ENCODE measurements at regions not wholly inside any gene's neighbourhood (a gene's known extent, or its start where the extent isn't known, plus 50 kb on each side); places are given as distances from the start of the nearest gene placed in this dataset.

DNA sequence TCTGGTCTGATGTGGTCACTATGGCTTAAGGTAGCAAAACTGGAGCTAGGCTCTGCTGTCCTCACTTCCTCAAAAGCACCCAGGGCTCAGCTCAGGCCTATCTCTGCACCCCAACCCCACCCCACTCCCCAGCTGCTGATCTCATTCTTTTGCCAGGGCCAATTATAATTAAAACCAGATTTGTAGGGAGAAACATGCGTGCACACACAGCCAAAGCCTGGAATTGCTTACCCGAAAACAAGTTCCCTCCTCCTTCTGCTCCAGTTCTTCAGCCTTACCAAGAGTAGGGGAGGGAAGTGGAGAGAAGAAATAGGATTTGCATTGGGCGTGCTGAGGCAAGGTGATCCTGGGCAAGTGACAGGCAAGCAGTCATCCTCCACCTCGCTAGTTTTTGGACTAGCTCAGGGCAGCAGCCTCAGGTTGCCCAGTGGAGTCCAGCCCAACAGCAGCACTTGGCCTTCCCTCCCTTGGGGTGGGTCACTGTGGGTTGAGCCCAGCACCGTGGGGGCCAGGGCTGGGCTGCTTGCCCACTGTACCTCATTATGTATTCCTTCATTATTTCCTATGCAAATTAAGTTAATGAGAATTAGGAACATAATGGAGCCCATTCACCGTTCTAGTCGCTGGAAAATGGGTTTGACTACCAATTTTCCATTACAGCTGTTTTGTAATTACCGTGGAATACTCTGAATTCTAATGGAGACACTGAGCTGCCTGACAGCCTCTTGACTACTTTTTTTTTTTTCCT is 199.1 kb upstream of the CELF4 start:
- H3K27ac Mint-ChIP-seq = no peak overlapping the region
- peaks cover 3% of the 10 kb centered on the region for H3K9me3 Mint-ChIP-seq
- DNase-seq (ENCODE audit: low spot score) = no peak
- no peaks in the 10 kb centered on the region for H3K4me1 Mint-ChIP-seq (ENCODE audit: low read depth)
- intact Hi-C loops (cut with micrococcal nuclease) = no loop called here
- H3K27me3 Mint-ChIP-seq (ENCODE audit: insufficient read depth) = no peaks in the 10 kb centered on the region
- no peak overlapping the region for H3K4me3 Mint-ChIP-seq
- H3K36me3 Mint-ChIP-seq (ENCODE audit: low read depth) = no peaks in the 10 kb centered on the region

DNA sequence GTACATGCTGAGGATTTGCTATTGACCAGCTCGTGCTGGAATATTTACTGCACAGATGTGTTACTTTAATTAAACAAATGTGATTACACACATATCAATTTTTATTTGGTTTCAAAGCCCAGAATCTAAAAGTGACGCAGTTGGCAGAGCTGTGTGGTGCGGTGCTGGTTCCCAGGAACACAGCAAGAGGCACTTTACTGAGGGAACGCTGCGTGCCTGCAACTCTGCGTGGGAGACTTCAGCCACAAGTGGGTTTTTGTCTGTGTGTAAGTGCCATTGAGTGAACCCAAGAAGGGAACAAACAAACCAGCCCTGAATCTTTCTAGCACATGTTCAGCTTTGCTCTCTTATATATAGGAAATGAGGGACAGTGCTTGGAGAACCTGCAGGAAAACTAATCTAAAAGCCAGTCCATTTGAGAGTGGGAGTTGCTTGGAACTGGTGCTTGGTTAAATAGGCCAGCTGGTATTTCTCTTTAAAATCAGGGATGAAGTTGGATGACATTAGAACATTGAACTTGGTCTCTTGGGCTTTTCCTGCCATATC is 196.6 kb upstream of the CELF4 start:
- H3K4me3 Mint-ChIP-seq = no peak overlapping the region
- H3K9me3 Mint-ChIP-seq = peaks cover 3% of the 10 kb centered on the region
- no peak overlapping the region for H3K27ac Mint-ChIP-seq
- H3K4me1 Mint-ChIP-seq (ENCODE audit: low read depth) = no peaks in the 10 kb centered on the region
- intact Hi-C loops (cut with micrococcal nuclease) = no loop called here
- no peak for DNase-seq (ENCODE audit: low spot score)
- H3K36me3 Mint-ChIP-seq (ENCODE audit: low read depth) = no peaks in the 10 kb centered on the region
- no peaks in the 10 kb centered on the region for H3K27me3 Mint-ChIP-seq (ENCODE audit: insufficient read depth)

DNA sequence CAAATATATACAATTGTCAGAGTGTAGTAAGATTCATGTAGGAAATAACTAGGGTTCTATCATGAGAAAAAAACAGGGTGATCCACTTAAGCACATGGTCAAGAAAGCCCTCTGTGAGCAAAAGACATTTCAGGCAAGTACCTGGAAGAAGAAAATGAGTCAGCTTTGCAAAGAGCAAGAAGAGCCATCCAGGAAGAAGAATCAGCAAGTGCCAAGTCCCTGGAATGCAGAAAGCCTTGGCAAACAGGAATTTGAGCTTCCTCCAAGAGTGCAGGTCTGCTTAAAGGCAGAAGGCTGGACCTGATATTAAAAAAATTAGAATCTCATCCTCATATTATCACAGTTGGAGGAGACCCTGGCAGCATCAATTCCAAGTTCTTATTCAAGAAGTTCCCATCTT is 188.5 kb upstream of the CELF4 start:
- H3K4me3 Mint-ChIP-seq = no peak overlapping the region
- H3K27me3 Mint-ChIP-seq (ENCODE audit: insufficient read depth) = no peaks in the 10 kb centered on the region
- intact Hi-C loops (cut with micrococcal nuclease) = no loop called here
- no peaks in the 10 kb centered on the region for H3K9me3 Mint-ChIP-seq
- DNase-seq (ENCODE audit: low spot score) = no peak
- no peaks in the 10 kb centered on the region for H3K36me3 Mint-ChIP-seq (ENCODE audit: low read depth)
- H3K27ac Mint-ChIP-seq = no peak overlapping the region
- H3K4me1 Mint-ChIP-seq (ENCODE audit: low read depth) = no peaks in the 10 kb centered on the region

DNA sequence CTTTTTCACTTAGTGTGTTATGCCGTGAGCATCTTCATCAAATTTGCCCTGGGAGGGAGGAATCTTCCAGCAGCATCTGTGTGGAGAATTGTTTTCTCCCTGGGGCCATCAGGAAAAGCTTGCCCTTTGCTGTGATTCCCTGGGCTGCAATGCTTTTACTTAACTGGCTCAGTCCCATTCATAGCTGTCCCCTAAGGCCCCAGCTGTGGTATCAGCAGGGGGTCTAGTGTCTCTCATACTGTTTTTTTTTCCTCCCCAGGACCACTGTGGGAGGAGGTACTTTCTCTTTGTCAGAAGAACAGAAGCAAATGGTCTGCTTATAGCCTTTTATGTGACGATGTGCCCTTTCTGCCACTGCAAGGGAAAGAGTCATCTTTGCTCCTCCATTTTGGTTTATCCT is 176.8 kb upstream of the CELF4 start:
- Mint-ChIP-seq H3K36me3 (ENCODE audit: low read depth) (no peaks in the 10 kb centered on the region), H3K9me3 (no peaks in the 10 kb centered on the region), H3K27me3 (ENCODE audit: insufficient read depth) (no peaks in the 10 kb centered on the region), H3K4me1 (ENCODE audit: low read depth) (no peaks in the 10 kb centered on the region), H3K4me3 (no peak overlapping the region), H3K27ac (no peak overlapping the region)
- intact Hi-C loops (cut with micrococcal nuclease) = no loop called here
- DNase-seq (ENCODE audit: low spot score) = no peak

- H3K9me3 Mint-ChIP-seq = no peaks in the 10 kb centered on the region
- intact Hi-C loops (cut with micrococcal nuclease) = no loop called here
Measured at GRCh38 chr18:37741032-37741623, 175.5 kb upstream of the CELF4 start.

GRCh38 chr18:37734406-37734805 is 168.8 kb upstream of the CELF4 start:
- no peak for DNase-seq (ENCODE audit: low spot score)
- H3K9me3 Mint-ChIP-seq = no peaks in the 10 kb centered on the region
- H3K36me3 Mint-ChIP-seq (ENCODE audit: low read depth) = no peaks in the 10 kb centered on the region
- no peak overlapping the region for H3K27ac Mint-ChIP-seq
- H3K4me1 Mint-ChIP-seq (ENCODE audit: low read depth) = no peaks in the 10 kb centered on the region
- intact Hi-C loops (cut with micrococcal nuclease) = no loop called here
- H3K27me3 Mint-ChIP-seq (ENCODE audit: insufficient read depth) = no peaks in the 10 kb centered on the region
- H3K4me3 Mint-ChIP-seq = no peak overlapping the region

More at GRCh38 chr18:37741032-37741623, 175.5 kb upstream of the CELF4 start:
- H3K27ac Mint-ChIP-seq = no peak overlapping the region
- no peaks in the 10 kb centered on the region for H3K27me3 Mint-ChIP-seq (ENCODE audit: insufficient read depth)
- no peak for DNase-seq (ENCODE audit: low spot score)
- H3K4me3 Mint-ChIP-seq = no peak overlapping the region
- no peaks in the 10 kb centered on the region for H3K4me1 Mint-ChIP-seq (ENCODE audit: low read depth)
- H3K36me3 Mint-ChIP-seq (ENCODE audit: low read depth) = no peaks in the 10 kb centered on the region

- intact Hi-C loops (cut with micrococcal nuclease) = no loop called here
- no peak overlapping the region for H3K4me3 Mint-ChIP-seq
- no peaks in the 10 kb centered on the region for H3K4me1 Mint-ChIP-seq (ENCODE audit: low read depth)
- DNase-seq (ENCODE audit: low spot score) = no peak
- H3K9me3 Mint-ChIP-seq = no peaks in the 10 kb centered on the region
- no peaks in the 10 kb centered on the region for H3K36me3 Mint-ChIP-seq (ENCODE audit: low read depth)
- no peaks in the 10 kb centered on the region for H3K27me3 Mint-ChIP-seq (ENCODE audit: insufficient read depth)
- no peak overlapping the region for H3K27ac Mint-ChIP-seq
Measured at GRCh38 chr18:37729716-37730115, 164.1 kb upstream of the CELF4 start.

GRCh38 chr18:37724206-37724605 is 158.6 kb upstream of the CELF4 start:
- DNase-seq (ENCODE audit: low spot score) = no peak
- intact Hi-C loops (cut with micrococcal nuclease) = no loop called here
- Mint-ChIP-seq H3K36me3 (ENCODE audit: low read depth) (no peaks in the 10 kb centered on the region), H3K4me1 (ENCODE audit: low read depth) (no peaks in the 10 kb centered on the region), H3K9me3 (no peaks in the 10 kb centered on the region), H3K4me3 (no peak overlapping the region), H3K27me3 (ENCODE audit: insufficient read depth) (no peaks in the 10 kb centered on the region), H3K27ac (no peak overlapping the region)

- H3K36me3 Mint-ChIP-seq (ENCODE audit: low read depth) = no peaks in the 10 kb centered on the region
- H3K27ac Mint-ChIP-seq = no peak overlapping the region
- H3K9me3 Mint-ChIP-seq = no peaks in the 10 kb centered on the region
- H3K27me3 Mint-ChIP-seq (ENCODE audit: insufficient read depth) = no peaks in the 10 kb centered on the region
- no peak for DNase-seq (ENCODE audit: low spot score)
- intact Hi-C loops (cut with micrococcal nuclease) = no loop called here
- H3K4me3 Mint-ChIP-seq = no peak overlapping the region
- H3K4me1 Mint-ChIP-seq (ENCODE audit: low read depth) = no peaks in the 10 kb centered on the region
Measured at GRCh38 chr18:37721544-37722522, 156.2 kb upstream of the CELF4 start.

DNA sequence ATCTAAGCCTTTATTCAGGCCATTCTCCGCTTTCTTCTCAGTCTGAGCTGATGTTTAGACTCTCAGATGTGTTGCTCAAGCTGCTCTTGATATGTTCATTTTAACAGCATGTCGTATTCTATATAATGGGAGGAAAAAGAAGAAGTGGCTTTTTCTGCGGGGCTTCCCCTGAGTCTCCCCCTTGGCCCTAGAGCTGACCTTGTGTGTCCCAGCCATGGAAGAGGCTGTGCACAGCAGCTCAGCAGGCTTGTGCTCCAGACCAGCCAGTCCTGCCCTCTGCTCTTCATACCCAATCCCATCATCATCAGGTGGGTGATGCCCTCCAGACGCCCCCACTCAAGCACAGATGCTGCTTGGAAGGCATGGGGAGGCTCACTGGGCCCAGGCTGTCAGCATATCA is 155.1 kb upstream of the CELF4 start:
- no peaks in the 10 kb centered on the region for H3K9me3 Mint-ChIP-seq
- no peaks in the 10 kb centered on the region for H3K27me3 Mint-ChIP-seq (ENCODE audit: insufficient read depth)
- DNase-seq (ENCODE audit: low spot score) = no peak
- no peak overlapping the region for H3K27ac Mint-ChIP-seq
- H3K36me3 Mint-ChIP-seq (ENCODE audit: low read depth) = no peaks in the 10 kb centered on the region
- H3K4me1 Mint-ChIP-seq (ENCODE audit: low read depth) = no peaks in the 10 kb centered on the region
- H3K4me3 Mint-ChIP-seq = no peak overlapping the region
- intact Hi-C loops (cut with micrococcal nuclease) = no loop called here

DNA sequence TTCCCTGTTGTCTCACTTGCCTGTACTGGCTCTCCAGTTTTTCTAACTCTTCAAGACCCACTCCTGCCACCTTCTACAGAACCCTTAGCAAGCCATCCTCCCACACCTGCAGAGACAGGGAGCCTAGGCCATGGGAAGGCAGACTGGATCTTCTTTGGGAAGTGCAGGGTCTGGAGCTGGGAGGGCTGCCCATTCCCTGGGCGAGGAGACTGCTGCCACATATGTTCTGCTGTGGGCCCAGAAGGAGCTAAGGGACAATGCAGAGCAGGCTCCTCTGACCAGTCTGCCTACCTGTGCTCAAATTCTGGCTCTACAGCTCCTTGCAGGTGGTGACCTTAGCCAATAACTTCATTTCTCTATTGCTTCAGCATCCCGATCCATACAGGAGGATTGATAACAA is 152.1 kb upstream of the CELF4 start:
- no peak for DNase-seq (ENCODE audit: low spot score)
- Mint-ChIP-seq H3K27me3 (ENCODE audit: insufficient read depth) (no peaks in the 10 kb centered on the region), H3K9me3 (no peaks in the 10 kb centered on the region), H3K36me3 (ENCODE audit: low read depth) (no peaks in the 10 kb centered on the region), H3K4me1 (ENCODE audit: low read depth) (no peaks in the 10 kb centered on the region), H3K27ac (no peak overlapping the region), H3K4me3 (no peak overlapping the region)
- intact Hi-C loops (cut with micrococcal nuclease) = no loop called here

DNA sequence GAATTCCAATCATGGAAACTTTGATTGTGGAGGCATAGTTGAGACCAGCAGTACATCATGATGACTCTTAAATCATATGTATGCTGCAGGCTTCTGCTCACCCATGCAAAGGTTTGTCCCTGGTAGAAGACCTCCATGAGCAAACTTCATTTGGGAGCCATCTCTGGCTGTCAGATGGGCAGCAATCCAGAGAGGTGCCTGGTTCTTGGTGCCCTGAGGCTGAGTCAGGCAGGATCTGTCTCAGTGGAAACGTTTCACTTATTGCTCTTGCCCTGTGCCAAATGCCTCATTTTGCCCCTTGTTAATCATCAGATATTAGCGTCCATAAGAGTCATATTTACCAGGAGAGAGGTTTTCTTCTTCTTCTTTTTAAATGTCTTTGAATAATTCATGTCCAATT is 151.5 kb upstream of the CELF4 start:
- no peaks in the 10 kb centered on the region for H3K9me3 Mint-ChIP-seq
- H3K27ac Mint-ChIP-seq = no peak overlapping the region
- H3K36me3 Mint-ChIP-seq (ENCODE audit: low read depth) = no peaks in the 10 kb centered on the region
- no peak for DNase-seq (ENCODE audit: low spot score)
- intact Hi-C loops (cut with micrococcal nuclease) = no loop called here
- no peaks in the 10 kb centered on the region for H3K4me1 Mint-ChIP-seq (ENCODE audit: low read depth)
- H3K4me3 Mint-ChIP-seq = no peak overlapping the region
- no peaks in the 10 kb centered on the region for H3K27me3 Mint-ChIP-seq (ENCODE audit: insufficient read depth)

Measured in activated T-helper 1 cell treated with anti-CD3 and anti-CD28 coated beads, Interleukin-12 subunit alpha, Interleukin-12 subunit beta, Interleukin-2, Interleukin-4 antibody, amounts not matched to agents 30 ng/mL and 10 ng/mL and 1 ng/mL, durations not matched to agents 14 hours and 24 hours and 36 hours (primary cell).